Naive thymus-derived CD8-positive, alpha-beta T cell (primary cell): ENCODE measurements at regions not wholly inside any gene's neighbourhood (a gene's known extent, or its start where the extent isn't known, plus 50 kb on each side); places are given as distances from the start of the nearest gene placed in this dataset.

Source experiments
- ATAC-seq, 2 donors: fragments of 150-1000 bp; cut with Tn5 transposase in 1 of 2; sonication (Bioruptor Pico), chemical (Tn5 transposase) in 1 of 2; 1 replicate in 1 of 2; 2 replicates in 1 of 2; pipeline ENCODE4 v1.10.0; 2021; ENCODE audit warnings: mild to moderate bottlenecking in 2 of 2, moderate library complexity in 2 of 2
- POLR2A ChIA-PET: fragments of 350-600 bp; sonication (Branson Sonifier 250); formaldehyde crosslinking; loops from one replicate; lab custom pipeline; 2021; ENCODE audit warnings: antibody characterized with exemption; lab: Charles Lee
- DNase-seq, 10 donors: peaks; one replicate each; pipeline versions ENCODE4 v3.0.0 to v3.0.0-alpha.2; 2020 to 2022
- H3K27ac Mint-ChIP-seq, 10 donors: one replicate each; pipeline ENCODE4 v1.8.0; 2020 to 2022; ENCODE audit warnings: mild to moderate bottlenecking in 10 of 10, mixed read lengths in 10 of 10, moderate library complexity in 4 of 10, inconsistent platforms in 1 of 10
- H3K27me3 Mint-ChIP-seq, 5 donors: one replicate each; pipeline ENCODE4 v1.8.0; 2021 to 2022; ENCODE audit warnings: mixed read lengths in 5 of 5
- H3K36me3 Mint-ChIP-seq, 3 donors: one replicate each; pipeline ENCODE4 v1.8.0; 2020 to 2022; ENCODE audit warnings: mixed read lengths in 3 of 3, mild to moderate bottlenecking in 2 of 3, inconsistent platforms in 1 of 3
- H3K4me1 Mint-ChIP-seq, 4 donors: one replicate each; pipeline ENCODE4 v1.8.0; 2021 to 2022; ENCODE audit warnings: mixed read lengths in 4 of 4
- H3K4me3 Mint-ChIP-seq, 10 donors: one replicate each; pipeline ENCODE4 v1.8.0; 2020 to 2022; ENCODE audit warnings: mild to moderate bottlenecking in 10 of 10, mixed read lengths in 10 of 10, moderate library complexity in 6 of 10, inconsistent platforms in 1 of 10
- H3K9me3 Mint-ChIP-seq, 9 donors: one replicate each; pipeline ENCODE4 v1.8.0; 2020 to 2022; ENCODE audit warnings: mixed read lengths in 9 of 9, mild to moderate bottlenecking in 3 of 9, inconsistent platforms in 1 of 9, moderate library complexity in 1 of 9

DNA sequence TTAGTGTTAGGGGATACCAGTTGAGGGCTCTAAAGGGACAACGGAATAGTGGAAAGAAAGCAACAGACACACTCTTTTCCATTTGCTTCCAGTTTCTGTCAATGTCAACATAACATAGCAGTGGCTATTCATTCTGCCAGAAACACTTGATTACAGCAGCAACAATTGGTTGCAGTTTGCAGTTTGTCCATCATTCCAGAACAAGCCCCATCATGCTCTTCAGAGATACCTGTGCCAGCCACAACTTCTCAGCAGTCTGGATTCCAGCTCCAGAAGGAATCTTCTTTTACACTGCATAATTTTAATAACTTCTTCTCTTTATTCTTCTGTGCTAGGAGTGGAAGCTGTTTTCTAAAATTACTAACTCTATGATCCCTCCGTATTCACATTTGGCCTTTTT, 1521.4 kb downstream of the PLA2G4A start:
- Mint-ChIP-seq H3K4me1 (no peaks in the 10 kb centered on the region), H3K36me3 (no peaks in the 10 kb centered on the region), H3K27me3 (peaks cover 0 to 2% (median 0%) of the 10 kb centered on the region in 5 donors), H3K9me3 (peaks cover 0 to 6% (median 2%) of the 10 kb centered on the region in 9 donors), H3K27ac (no peak overlapping the region), H3K4me3 (no peak overlapping the region)
- no peak for DNase-seq
- ATAC-seq, result no peak
- POLR2A ChIA-PET, result no interaction called here

GRCh38 chr1:188355082-188355481, 1526.3 kb downstream of the PLA2G4A start:
- peaks cover 0 to 3% (median 0%) of the 10 kb centered on the region in 5 donors for H3K27me3 Mint-ChIP-seq
- DNase-seq (no peak), ATAC-seq (no peak)
- H3K4me1 Mint-ChIP-seq, result no peaks in the 10 kb centered on the region
- H3K36me3 Mint-ChIP-seq, result no peaks in the 10 kb centered on the region
- H3K27ac Mint-ChIP-seq, result no peak overlapping the region
- no peak overlapping the region for H3K4me3 Mint-ChIP-seq
- POLR2A ChIA-PET, result no interaction called here
- H3K9me3 Mint-ChIP-seq, result peaks cover 0 to 30% (median 15%) of the 10 kb centered on the region in 9 donors

- Mint-ChIP-seq H3K4me1 (no peaks in the 10 kb centered on the region), H3K4me3 (no peak overlapping the region), H3K27me3 (peaks cover 0 to 3% (median 0%) of the 10 kb centered on the region in 5 donors), H3K27ac (no peak overlapping the region), H3K36me3 (no peaks in the 10 kb centered on the region), H3K9me3 (peaks cover 0 to 33% (median 15%) of the 10 kb centered on the region in 9 donors)
- no peak for DNase-seq
- POLR2A ChIA-PET, result no interaction called here
- no peak for ATAC-seq
Measured at GRCh38 chr1:188355847-188356246, 1527.1 kb downstream of the PLA2G4A start.

GRCh38 chr1:188359315-188359714, 1530.6 kb downstream of the PLA2G4A start:
- H3K27ac Mint-ChIP-seq, result no peak overlapping the region
- no peaks in the 10 kb centered on the region for H3K36me3 Mint-ChIP-seq
- POLR2A ChIA-PET, result no interaction called here
- no peaks in the 10 kb centered on the region for H3K4me1 Mint-ChIP-seq
- H3K27me3 Mint-ChIP-seq, result peaks cover 0 to 3% (median 0%) of the 10 kb centered on the region in 5 donors
- H3K9me3 Mint-ChIP-seq, result peaks cover 6 to 38% (median 18%) of the 10 kb centered on the region in 9 donors
- ATAC-seq (no peak), DNase-seq (no peak)
- no peak overlapping the region for H3K4me3 Mint-ChIP-seq

GRCh38 chr1:188363943-188364342, 1535.2 kb downstream of the PLA2G4A start:
- Mint-ChIP-seq H3K36me3 (no peaks in the 10 kb centered on the region), H3K4me1 (no peaks in the 10 kb centered on the region), H3K27me3 (no peaks in the 10 kb centered on the region), H3K9me3 (peaks cover 0 to 22% (median 7%) of the 10 kb centered on the region in 9 donors), H3K4me3 (no peak overlapping the region), H3K27ac (no peak overlapping the region)
- POLR2A ChIA-PET, result no interaction called here
- ATAC-seq (no peak), DNase-seq (no peak)

GRCh38 chr1:188364927-188365449, 1536.2 kb downstream of the PLA2G4A start:
- no peak overlapping the region for H3K27ac Mint-ChIP-seq
- POLR2A ChIA-PET, result no interaction called here
- no peak overlapping the region for H3K4me3 Mint-ChIP-seq
- ATAC-seq, result no peak
- no peaks in the 10 kb centered on the region for H3K4me1 Mint-ChIP-seq
- H3K36me3 Mint-ChIP-seq, result no peaks in the 10 kb centered on the region
- H3K27me3 Mint-ChIP-seq, result no peaks in the 10 kb centered on the region
- H3K9me3 Mint-ChIP-seq, result peaks cover 0 to 22% (median 3%) of the 10 kb centered on the region in 9 donors
- no peak for DNase-seq

- DNase-seq (no peak), ATAC-seq (no peak)
- Mint-ChIP-seq H3K27me3 (no peaks in the 10 kb centered on the region), H3K9me3 (peaks cover 0 to 22% (median 3%) of the 10 kb centered on the region in 9 donors), H3K36me3 (no peaks in the 10 kb centered on the region), H3K4me3 (no peak overlapping the region), H3K4me1 (no peaks in the 10 kb centered on the region), H3K27ac (no peak overlapping the region)
- POLR2A ChIA-PET, result no interaction called here
Measured at GRCh38 chr1:188365874-188366273, 1537.1 kb downstream of the PLA2G4A start.

DNA sequence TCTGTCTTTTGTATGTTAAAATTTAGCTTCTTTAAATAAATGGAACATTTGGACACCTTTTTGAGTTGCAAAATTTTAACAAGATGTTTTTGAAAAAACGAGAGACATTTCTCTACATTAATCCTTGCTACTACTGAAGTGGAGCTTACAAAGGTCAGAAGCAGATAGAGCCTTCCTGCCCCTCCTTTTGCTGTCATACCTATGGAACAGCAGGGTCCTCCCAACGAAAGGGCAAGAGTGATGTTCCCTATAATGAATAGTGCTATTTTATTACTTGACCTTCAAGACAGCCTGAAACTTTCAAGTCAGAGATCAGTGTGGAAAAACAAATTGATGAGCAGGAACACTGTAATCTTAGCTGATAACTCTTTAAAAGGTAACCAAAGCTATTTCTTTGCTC, 1538.9 kb downstream of the PLA2G4A start:
- H3K27ac Mint-ChIP-seq, result no peak overlapping the region
- no peaks in the 10 kb centered on the region for H3K27me3 Mint-ChIP-seq
- H3K4me1 Mint-ChIP-seq, result no peaks in the 10 kb centered on the region
- peaks cover 0 to 16% (median 4%) of the 10 kb centered on the region in 9 donors for H3K9me3 Mint-ChIP-seq
- POLR2A ChIA-PET, result no interaction called here
- H3K36me3 Mint-ChIP-seq, result no peaks in the 10 kb centered on the region
- no peak for DNase-seq
- no peak for ATAC-seq
- no peak overlapping the region for H3K4me3 Mint-ChIP-seq

DNA sequence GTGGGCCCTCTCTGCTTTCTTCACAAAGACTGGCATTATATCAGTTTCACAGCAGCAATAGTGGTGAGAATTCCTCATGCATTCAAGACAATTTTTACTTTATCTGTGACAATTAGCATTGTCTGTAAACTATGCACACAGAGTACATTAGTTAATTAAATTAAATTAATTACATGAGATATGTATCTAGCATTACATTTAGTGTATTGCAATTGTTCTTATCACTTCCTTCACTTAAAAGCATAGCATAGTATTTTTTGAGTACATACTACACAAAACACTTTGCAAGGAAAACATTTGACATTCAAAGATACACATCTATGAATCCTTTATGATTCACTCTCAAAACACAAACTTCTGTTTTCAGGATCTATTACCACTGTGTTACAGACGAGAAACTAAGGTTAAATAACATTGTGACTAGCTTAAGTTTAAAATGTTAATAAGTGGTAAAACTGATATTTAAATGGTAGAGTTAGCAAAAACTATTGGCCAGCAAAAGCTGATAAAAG, 1542.6 kb downstream of the PLA2G4A start:
- POLR2A ChIA-PET, result no interaction called here
- no peaks in the 10 kb centered on the region for H3K27me3 Mint-ChIP-seq
- H3K27ac Mint-ChIP-seq, result no peak overlapping the region
- peaks cover 0 to 9% (median 6%) of the 10 kb centered on the region in 9 donors for H3K9me3 Mint-ChIP-seq
- DNase-seq (no peak), ATAC-seq (no peak)
- no peak overlapping the region for H3K4me3 Mint-ChIP-seq
- H3K4me1 Mint-ChIP-seq, result no peaks in the 10 kb centered on the region
- H3K36me3 Mint-ChIP-seq, result no peaks in the 10 kb centered on the region

DNA sequence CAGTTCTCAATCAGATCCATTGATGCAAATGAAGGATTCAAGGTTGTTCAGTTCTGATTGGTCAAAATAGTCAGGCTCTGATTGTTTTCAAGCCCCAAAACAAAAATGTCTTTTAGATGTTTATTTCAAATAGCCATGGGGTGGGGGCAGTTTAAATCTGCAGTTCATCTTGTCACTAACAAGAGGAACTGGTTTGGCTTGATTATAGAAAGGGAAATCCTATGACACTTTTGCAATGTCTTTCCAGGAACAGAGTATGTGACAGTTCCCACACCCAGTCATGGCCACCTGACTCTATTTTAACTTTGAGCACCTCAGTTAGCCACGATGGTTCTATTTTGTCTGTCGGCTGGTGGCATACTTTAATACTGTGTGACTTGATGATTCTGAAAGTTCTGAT, 1544.1 kb downstream of the PLA2G4A start:
- no peak overlapping the region for H3K27ac Mint-ChIP-seq
- POLR2A ChIA-PET, result no interaction called here
- H3K4me1 Mint-ChIP-seq, result no peaks in the 10 kb centered on the region
- ATAC-seq (no peak), DNase-seq (no peak)
- H3K4me3 Mint-ChIP-seq, result no peak overlapping the region
- no peaks in the 10 kb centered on the region for H3K36me3 Mint-ChIP-seq
- H3K27me3 Mint-ChIP-seq, result no peaks in the 10 kb centered on the region
- peaks cover 0 to 18% (median 7%) of the 10 kb centered on the region in 9 donors for H3K9me3 Mint-ChIP-seq

- POLR2A ChIA-PET, result no interaction called here
- no peak overlapping the region for H3K4me3 Mint-ChIP-seq
- peaks cover 0 to 16% (median 5%) of the 10 kb centered on the region in 9 donors for H3K9me3 Mint-ChIP-seq
- no peak overlapping the region for H3K27ac Mint-ChIP-seq
- no peaks in the 10 kb centered on the region for H3K36me3 Mint-ChIP-seq
- ATAC-seq (no peak), DNase-seq (no peak)
- no peaks in the 10 kb centered on the region for H3K27me3 Mint-ChIP-seq
- H3K4me1 Mint-ChIP-seq, result no peaks in the 10 kb centered on the region
Measured at GRCh38 chr1:188382851-188383250, 1554.1 kb downstream of the PLA2G4A start.

DNA sequence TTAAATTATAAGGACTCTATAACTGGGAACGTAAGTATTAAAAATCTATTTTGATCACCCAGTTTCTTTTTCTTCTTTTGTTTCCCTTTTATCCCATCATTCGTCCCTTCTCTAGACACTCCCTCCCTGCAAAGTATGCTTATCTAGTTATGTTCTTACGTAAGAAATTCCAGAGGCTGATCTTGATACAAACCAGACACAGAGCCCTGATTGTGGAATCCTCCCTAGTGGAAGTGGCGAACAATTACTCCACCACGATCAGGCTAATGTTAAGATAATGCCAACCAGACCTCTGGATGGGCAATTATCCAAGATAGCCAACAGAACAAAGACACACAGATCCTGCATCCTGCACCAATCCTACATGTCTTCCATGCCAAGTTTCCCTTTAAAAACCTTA, 1557.4 kb downstream of the PLA2G4A start:
- DNase-seq (no peak), ATAC-seq (no peak)
- Mint-ChIP-seq H3K4me1 (no peaks in the 10 kb centered on the region), H3K27me3 (no peaks in the 10 kb centered on the region), H3K36me3 (no peaks in the 10 kb centered on the region), H3K9me3 (peaks cover 0 to 25% (median 6%) of the 10 kb centered on the region in 9 donors), H3K4me3 (no peak overlapping the region), H3K27ac (no peak overlapping the region)
- POLR2A ChIA-PET, result no interaction called here

DNA sequence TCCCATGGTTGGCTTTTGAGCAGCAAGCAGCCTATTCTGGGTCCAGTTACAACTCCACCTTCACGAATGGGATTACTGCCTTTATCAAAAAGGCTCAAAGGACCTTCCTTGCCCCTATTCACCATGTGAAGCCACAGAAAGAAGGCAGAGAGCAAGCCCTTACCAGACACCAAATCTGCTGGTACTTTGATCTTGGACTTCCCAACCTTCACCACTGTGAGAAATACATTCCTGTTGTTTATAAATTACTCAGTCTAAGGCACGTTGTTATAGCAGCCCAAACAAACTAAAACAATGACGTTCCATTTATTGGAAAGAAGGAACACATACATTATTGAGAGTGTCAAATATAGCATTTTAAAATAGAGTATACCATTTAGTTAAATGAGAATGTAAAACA, 1557.9 kb downstream of the PLA2G4A start:
- H3K27ac Mint-ChIP-seq, result no peak overlapping the region
- no peaks in the 10 kb centered on the region for H3K27me3 Mint-ChIP-seq
- H3K9me3 Mint-ChIP-seq, result peaks cover 0 to 25% (median 8%) of the 10 kb centered on the region in 9 donors
- DNase-seq (no peak), ATAC-seq (no peak)
- H3K36me3 Mint-ChIP-seq, result no peaks in the 10 kb centered on the region
- no peaks in the 10 kb centered on the region for H3K4me1 Mint-ChIP-seq
- POLR2A ChIA-PET, result no interaction called here
- no peak overlapping the region for H3K4me3 Mint-ChIP-seq

- H3K9me3 Mint-ChIP-seq, result peaks cover 0 to 26% (median 7%) of the 10 kb centered on the region in 9 donors
- no peaks in the 10 kb centered on the region for H3K27me3 Mint-ChIP-seq
- DNase-seq, result no peak
- H3K27ac Mint-ChIP-seq, result no peak overlapping the region
- H3K4me1 Mint-ChIP-seq, result no peaks in the 10 kb centered on the region
- peaks cover 0 to 2% (median 0%) of the 10 kb centered on the region in 3 donors for H3K36me3 Mint-ChIP-seq
- POLR2A ChIA-PET, result no interaction called here
- no peak for ATAC-seq
- no peak overlapping the region for H3K4me3 Mint-ChIP-seq
Measured at GRCh38 chr1:188394677-188395076, 1565.9 kb downstream of the PLA2G4A start.
